HCT116 (cell line): ENCODE measurements at regions not wholly inside any gene's neighbourhood (a gene's known extent, or its start where the extent isn't known, plus 50 kb on each side); places are given as distances from the start of the nearest gene placed in this dataset.

Source experiments
- ATAC-seq: fragments of 200-7000 bp; cut with Tn5 transposase; 2 replicates; pipeline ENCODE4 v1.9.1; 2020; ENCODE audit warnings: mild to moderate bottlenecking, moderate library complexity
- BruUV-seq: library from RNA; stranded (reverse); fragments of 400-500 nt; replicated peaks from 2 replicates; lab custom pipeline; 2021; lab: Mats Ljungman, UMichigan
- CTCF ChIA-PET: fragments of 300-600 bp; sonication (Branson Sonifier 250); formaldehyde crosslinking; loops from one replicate; lab custom pipeline; 2021; ENCODE audit warnings: antibody characterized with exemption; lab: Charles Lee
- POLR2A ChIA-PET: fragments of 300-600, 350-600 bp; sonication (Branson Sonifier 250); formaldehyde crosslinking; loops from one replicate; lab custom pipeline; 2021; ENCODE audit warnings: antibody characterized with exemption; lab: Charles Lee
- RAD21 ChIA-PET, 2 experiments: fragments of 300-600 bp; sonication (Branson Sonifier 250); formaldehyde crosslinking; loops; one replicate each; lab custom pipeline; 2023; ENCODE audit warnings: low total read pairs in 2 of 2; ENCODE audit not compliant: uncharacterized antibody in 2 of 2, unreplicated experiment in 2 of 2, low non-redundant PET in 1 of 2; lab: Charles Lee
- DNase-seq: peaks from one replicate; pipeline ENCODE4 v3.0.0-alpha.2; 2010; ENCODE audit warnings: low read depth, low spot score
- H2AFZ ChIP-seq: fragments of 200-600 bp; shearing (Covaris generic), sonication (generic); 2 replicates; pipeline ENCODE4 v1.6.1; 2017; ENCODE audit warnings: low read depth, mixed run types, mixed read lengths, antibody characterized with exemption, low read length; ENCODE audit not compliant: poor library complexity, severe bottlenecking
- H3K27ac ChIP-seq: 2 replicates; pipeline ENCODE4 v1.5.1; 2012; ENCODE audit warnings: low read depth, low read length
- H3K27me3 ChIP-seq: fragments of 200-600 bp; sonication (generic); 2 replicates; pipeline ENCODE4 v1.6.1; 2016; ENCODE audit warnings: mixed run types, low read length, mixed read lengths; ENCODE audit not compliant: insufficient read depth
- H3K36me3 ChIP-seq, 2 experiments: fragments of 200-500 bp in 1 of 2; fragments of 200-600 bp in 1 of 2; sonication (Bioruptor generic) in 1 of 2; sonication (generic) in 1 of 2; 2 replicates each; pipeline versions ENCODE4 v1.5.1 to v1.6.1; 2014 to 2016; ENCODE audit warnings: low read length in 2 of 2, inconsistent platforms in 1 of 2, mixed read lengths in 1 of 2, mixed run types in 1 of 2; ENCODE audit not compliant: insufficient read depth in 2 of 2, control insufficient read depth in 1 of 2
- H3K4me1 ChIP-seq, 2 experiments: fragments of 200-600 bp in 1 of 2; sonication (generic) in 1 of 2; 2 replicates each; pipeline versions ENCODE4 v1.5.1 to v1.6.1; 2012 to 2017; ENCODE audit warnings: low read length in 2 of 2, inconsistent platforms in 1 of 2, mild to moderate bottlenecking in 1 of 2, mixed read lengths in 1 of 2, mixed run types in 1 of 2, moderate library complexity in 1 of 2; ENCODE audit not compliant: insufficient read depth in 2 of 2, control insufficient read depth in 1 of 2
- H3K4me2 ChIP-seq: fragments of 200-600 bp; sonication (generic); 2 replicates; pipeline ENCODE4 v1.6.1; 2017; ENCODE audit warnings: mixed run types, low read length, mixed read lengths
- H3K4me3 ChIP-seq, 2 experiments: fragments of 200-600 bp in 1 of 2; sonication (generic) in 1 of 2; replicated peaks in 1 of 2; 2 replicates each; pipeline ENCODE4 v1.5.1; 2011 to 2016; ENCODE audit warnings: low read length in 2 of 2, control low read depth in 1 of 2, low read depth in 1 of 2, mild to moderate bottlenecking in 1 of 2, mixed read lengths in 1 of 2, mixed run types in 1 of 2
- H3K79me2 ChIP-seq: fragments of 200-600 bp; sonication (generic); 2 replicates; pipeline ENCODE4 v1.6.1; 2017; ENCODE audit warnings: mild to moderate bottlenecking, mixed run types, low read length, moderate library complexity, mixed read lengths; ENCODE audit not compliant: insufficient read depth
- H3K9ac ChIP-seq: fragments of 200-600 bp; sonication (generic); 2 replicates; pipeline ENCODE4 v1.6.1; 2016; ENCODE audit warnings: low read length, mixed read lengths
- H3K9me2 ChIP-seq: fragments of 200-600 bp; sonication (generic), shearing (Covaris generic); 2 replicates; pipeline ENCODE4 v1.6.1; 2017; ENCODE audit warnings: mixed run types, mild to moderate bottlenecking, moderate library complexity; ENCODE audit not compliant: insufficient read depth
- H3K9me3 ChIP-seq, 2 experiments: fragments of 200-500 bp in 1 of 2; fragments of 200-600 bp in 1 of 2; sonication (Bioruptor generic) in 1 of 2; sonication (generic) in 1 of 2; 2 replicates each; pipeline ENCODE4 v1.6.1; 2014 to 2017; ENCODE audit warnings: low read length in 2 of 2, mixed read lengths in 2 of 2, inconsistent platforms in 1 of 2, low read depth in 1 of 2, mild to moderate bottlenecking in 1 of 2, mixed run types in 1 of 2, moderate library complexity in 1 of 2; ENCODE audit not compliant: control insufficient read depth in 1 of 2, insufficient read depth in 1 of 2
- H4K20me1 ChIP-seq: fragments of 200-600 bp; sonication (generic), shearing (Covaris generic); 2 replicates; pipeline ENCODE4 v1.6.1; 2017; ENCODE audit warnings: mixed run types, mild to moderate bottlenecking, moderate library complexity; ENCODE audit not compliant: insufficient read depth
- CBX3 ChIP-seq: IDR thresholded peaks from 2 replicates; pipeline ENCODE4 v1.6.1; 2012; ENCODE audit warnings: low read depth
- EGR1 ChIP-seq: IDR thresholded peaks from 2 replicates; pipeline ENCODE4 v1.6.1; 2012; ENCODE audit warnings: low read depth
- ELF1 ChIP-seq: IDR thresholded peaks from 2 replicates; pipeline ENCODE4 v1.6.1; 2012; ENCODE audit warnings: low read depth, borderline replicate concordance
- EZH2phosphoT487 ChIP-seq: fragments of 200-600 bp; IDR thresholded peaks from 2 replicates; pipeline ENCODE4 v1.6.1; 2018; ENCODE audit warnings: antibody characterized with exemption, borderline replicate concordance
- JUND ChIP-seq: IDR thresholded peaks from 2 replicates; pipeline ENCODE4 v1.6.1; 2012
- POLR2A ChIP-seq: IDR thresholded peaks from 2 replicates; pipeline ENCODE4 v1.7.0; 2011; ENCODE audit warnings: borderline replicate concordance; ENCODE audit not compliant: insufficient read depth, insufficient read length; ENCODE audit errors: extremely low read depth
- POLR2AphosphoS5 ChIP-seq: IDR thresholded peaks from 2 replicates; pipeline ENCODE4 v1.6.1; 2011; ENCODE audit warnings: mild to moderate bottlenecking, low read depth, low read length, moderate library complexity
- RAD21 ChIP-seq: IDR thresholded peaks from 2 replicates; pipeline ENCODE4 v1.6.1; 2012; ENCODE audit warnings: low read depth, mild to moderate bottlenecking
- SRF ChIP-seq: IDR thresholded peaks from 2 replicates; pipeline ENCODE4 v1.6.1; 2012; ENCODE audit warnings: low read depth
- ZFX ChIP-seq: fragments of 450-650 bp; IDR thresholded peaks from 2 replicates; pipeline ENCODE4 v1.6.1; 2017
- ZNF274 ChIP-seq: fragments of 200-500 bp; sonication (Bioruptor generic); IDR thresholded peaks from 2 replicates; pipeline ENCODE4 v1.6.1; 2014; ENCODE audit warnings: mild to moderate bottlenecking, low read depth, low read length, inconsistent platforms
- intact Hi-C: fragments of 100-400 bp; cut with micrococcal nuclease; formaldehyde crosslinking; loops from 2 replicates; pipeline ENCODE4 v1.10.0; 2022
- TF ChIP-seq, protein P1 (sequence below): IDR thresholded peaks from 2 replicates; pipeline ENCODE4 v1.6.1; 2012; ENCODE audit warnings: low read depth
- TF ChIP-seq, protein P2 (sequence below): IDR thresholded peaks from 2 replicates; pipeline ENCODE4 v1.6.1; 2012
- TF ChIP-seq, protein P3 (sequence below): IDR thresholded peaks from 2 replicates; pipeline ENCODE4 v1.6.1; 2012

DNA sequence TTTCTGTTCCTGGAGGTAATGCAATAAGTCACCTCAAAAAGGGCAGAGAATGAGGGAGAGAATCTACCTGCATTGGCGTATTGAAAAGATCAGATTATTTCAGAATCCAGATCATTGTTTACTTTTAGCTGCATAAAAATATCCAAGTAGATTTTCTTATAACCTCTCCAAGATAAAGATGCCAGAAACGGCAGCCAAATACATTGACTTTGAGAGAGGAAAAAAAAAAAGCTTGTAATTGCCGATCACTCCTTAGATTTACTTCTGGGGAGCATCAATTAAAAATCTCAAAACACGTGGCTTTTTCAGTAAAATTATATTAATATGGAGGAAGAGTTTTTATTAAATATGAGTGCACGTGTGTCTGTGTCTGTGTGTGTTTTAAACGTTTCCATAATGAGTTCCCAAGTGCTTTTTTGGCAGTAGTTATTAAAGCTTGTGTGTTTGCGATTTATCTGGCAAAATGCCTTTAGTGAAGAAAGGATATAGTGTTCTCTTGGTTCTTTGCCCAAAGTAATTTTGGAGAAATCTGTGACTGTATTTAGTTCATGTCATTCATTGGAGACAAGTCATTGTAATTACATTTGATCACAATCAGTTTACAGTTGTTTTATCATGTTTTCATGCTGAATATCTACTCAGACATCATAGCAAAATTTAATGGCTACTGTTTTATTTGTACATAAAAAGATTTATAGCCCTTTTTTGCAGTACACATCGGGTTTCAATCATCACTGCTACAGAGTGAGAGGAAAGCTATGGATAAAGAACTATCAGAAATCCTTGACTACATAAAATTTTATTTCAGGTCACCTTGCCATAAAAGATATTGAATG, 176.1 kb downstream of the TM9SF2 start:
- Histone ChIP-seq H3K9ac (no peak overlapping the region), H3K4me3 (no peak overlapping the region), H3K79me2 (no peaks in the 10 kb centered on the region), H3K4me1 (peaks cover 4 to 16% of the 10 kb centered on the region in 2 experiments), H3K27ac (no peak overlapping the region), H3K36me3 (no peaks in the 10 kb centered on the region), H3K4me2 (no peak overlapping the region), H3K27me3 (no peaks in the 10 kb centered on the region), H2AFZ (no peak overlapping the region), H4K20me1 (no peaks in the 10 kb centered on the region), H3K9me2 (no peaks in the 10 kb centered on the region), H3K9me3 (no peaks in the 10 kb centered on the region)
- DNase-seq, result no peak
- no peak for ATAC-seq
- intact Hi-C loops, result no loop called here
- CTCF ChIA-PET, result no interaction called here
- TF ChIP-seq, protein P1, sequence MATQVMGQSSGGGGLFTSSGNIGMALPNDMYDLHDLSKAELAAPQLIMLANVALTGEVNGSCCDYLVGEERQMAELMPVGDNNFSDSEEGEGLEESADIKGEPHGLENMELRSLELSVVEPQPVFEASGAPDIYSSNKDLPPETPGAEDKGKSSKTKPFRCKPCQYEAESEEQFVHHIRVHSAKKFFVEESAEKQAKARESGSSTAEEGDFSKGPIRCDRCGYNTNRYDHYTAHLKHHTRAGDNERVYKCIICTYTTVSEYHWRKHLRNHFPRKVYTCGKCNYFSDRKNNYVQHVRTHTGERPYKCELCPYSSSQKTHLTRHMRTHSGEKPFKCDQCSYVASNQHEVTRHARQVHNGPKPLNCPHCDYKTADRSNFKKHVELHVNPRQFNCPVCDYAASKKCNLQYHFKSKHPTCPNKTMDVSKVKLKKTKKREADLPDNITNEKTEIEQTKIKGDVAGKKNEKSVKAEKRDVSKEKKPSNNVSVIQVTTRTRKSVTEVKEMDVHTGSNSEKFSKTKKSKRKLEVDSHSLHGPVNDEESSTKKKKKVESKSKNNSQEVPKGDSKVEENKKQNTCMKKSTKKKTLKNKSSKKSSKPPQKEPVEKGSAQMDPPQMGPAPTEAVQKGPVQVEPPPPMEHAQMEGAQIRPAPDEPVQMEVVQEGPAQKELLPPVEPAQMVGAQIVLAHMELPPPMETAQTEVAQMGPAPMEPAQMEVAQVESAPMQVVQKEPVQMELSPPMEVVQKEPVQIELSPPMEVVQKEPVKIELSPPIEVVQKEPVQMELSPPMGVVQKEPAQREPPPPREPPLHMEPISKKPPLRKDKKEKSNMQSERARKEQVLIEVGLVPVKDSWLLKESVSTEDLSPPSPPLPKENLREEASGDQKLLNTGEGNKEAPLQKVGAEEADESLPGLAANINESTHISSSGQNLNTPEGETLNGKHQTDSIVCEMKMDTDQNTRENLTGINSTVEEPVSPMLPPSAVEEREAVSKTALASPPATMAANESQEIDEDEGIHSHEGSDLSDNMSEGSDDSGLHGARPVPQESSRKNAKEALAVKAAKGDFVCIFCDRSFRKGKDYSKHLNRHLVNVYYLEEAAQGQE, result no peak
- TF ChIP-seq ZNF274 (no peak), JUND (no peak), RAD21 (no peak), EGR1 (no peak), ELF1 (no peak), ZFX (no peak), EZH2phosphoT487 (no peak), POLR2AphosphoS5 (no peak), POLR2A (no peak), CBX3 (no peak), SRF (no peak)
- TF ChIP-seq, protein P2, sequence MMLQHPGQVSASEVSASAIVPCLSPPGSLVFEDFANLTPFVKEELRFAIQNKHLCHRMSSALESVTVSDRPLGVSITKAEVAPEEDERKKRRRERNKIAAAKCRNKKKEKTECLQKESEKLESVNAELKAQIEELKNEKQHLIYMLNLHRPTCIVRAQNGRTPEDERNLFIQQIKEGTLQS, result no peak
- TF ChIP-seq, protein P3, sequence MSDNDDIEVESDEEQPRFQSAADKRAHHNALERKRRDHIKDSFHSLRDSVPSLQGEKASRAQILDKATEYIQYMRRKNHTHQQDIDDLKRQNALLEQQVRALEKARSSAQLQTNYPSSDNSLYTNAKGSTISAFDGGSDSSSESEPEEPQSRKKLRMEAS, result no peak
- RAD21 ChIA-PET, result no interaction called here
- POLR2A ChIA-PET, result no interaction called here
- BruUV-seq, result no TSS peak
